HL-60 (cell line): ENCODE measurements at regions not wholly inside any gene's neighbourhood (a gene's known extent, or its start where the extent isn't known, plus 50 kb on each side); places are given as distances from the start of the nearest gene placed in this dataset.

Source experiments
- DNase-seq, 2 experiments: peaks; one replicate each; pipeline ENCODE4 v3.0.0-alpha.2; 2010 to 2020; ENCODE audit warnings: low read depth in 1 of 2, low spot score in 1 of 2
- H3K27ac ChIP-seq: fragments of 250-450 bp; sonication (Bioruptor Pico); replicated peaks from 2 replicates; pipeline ENCODE4 v1.5.1; 2020; ENCODE audit warnings: mild to moderate bottlenecking, moderate library complexity
- H3K27me3 ChIP-seq: fragments of 250-450 bp; sonication (Bioruptor Pico); 2 replicates; pipeline ENCODE4 v1.5.1; 2021; ENCODE audit warnings: mild to moderate bottlenecking, moderate library complexity; ENCODE audit not compliant: insufficient read depth, poor library complexity, severe bottlenecking
- H3K4me3 ChIP-seq: replicated peaks from 2 replicates; pipeline ENCODE4 v1.5.1; 2011; ENCODE audit warnings: mild to moderate bottlenecking, control low read depth, low read length; ENCODE audit not compliant: insufficient read depth
- GABPA ChIP-seq: IDR thresholded peaks from 2 replicates; pipeline ENCODE4 v1.6.1; 2012; ENCODE audit warnings: low read depth
- POLR2AphosphoS5 ChIP-seq: IDR thresholded peaks from 2 replicates; pipeline ENCODE4 v1.6.1; 2012; ENCODE audit warnings: low read depth
- SPI1 ChIP-seq: IDR thresholded peaks from 2 replicates; pipeline ENCODE4 v1.6.1; 2012; ENCODE audit warnings: low read depth, mild to moderate bottlenecking, borderline replicate concordance
- TF ChIP-seq, protein P1 (sequence below): IDR thresholded peaks from one replicate; pipeline ENCODE4 v1.5.1; 2011; ENCODE audit warnings: low read length, control low read depth, inconsistent platforms; ENCODE audit not compliant: insufficient read depth
- TF ChIP-seq, protein P2 (sequence below): IDR thresholded peaks from 2 replicates; pipeline ENCODE4 v1.6.1; 2012; ENCODE audit warnings: low read depth; ENCODE audit not compliant: insufficient replicate concordance

DNA sequence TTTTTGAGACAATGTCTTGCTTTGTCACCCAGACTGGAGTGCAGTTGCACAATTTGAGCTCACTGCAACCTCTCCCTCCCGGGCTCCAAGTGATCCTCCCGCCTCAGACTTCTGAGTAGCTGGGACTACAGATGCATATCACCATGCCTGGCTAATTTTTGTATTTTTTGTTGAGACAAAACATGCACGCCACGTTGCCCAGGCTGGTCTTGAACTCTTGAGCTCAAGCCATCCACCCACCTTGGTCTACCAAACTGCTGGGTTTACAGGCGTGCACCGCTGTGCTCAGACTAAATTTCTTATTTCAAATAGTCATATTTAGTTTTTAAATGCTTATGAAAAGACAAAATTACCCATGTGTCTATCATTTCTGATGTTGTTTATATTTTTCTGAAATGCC is 2324.1 kb downstream of the MAT2B start:
- TF ChIP-seq GABPA (no peak), SPI1 (no peak), POLR2AphosphoS5 (no peak)
- TF ChIP-seq, protein P1, sequence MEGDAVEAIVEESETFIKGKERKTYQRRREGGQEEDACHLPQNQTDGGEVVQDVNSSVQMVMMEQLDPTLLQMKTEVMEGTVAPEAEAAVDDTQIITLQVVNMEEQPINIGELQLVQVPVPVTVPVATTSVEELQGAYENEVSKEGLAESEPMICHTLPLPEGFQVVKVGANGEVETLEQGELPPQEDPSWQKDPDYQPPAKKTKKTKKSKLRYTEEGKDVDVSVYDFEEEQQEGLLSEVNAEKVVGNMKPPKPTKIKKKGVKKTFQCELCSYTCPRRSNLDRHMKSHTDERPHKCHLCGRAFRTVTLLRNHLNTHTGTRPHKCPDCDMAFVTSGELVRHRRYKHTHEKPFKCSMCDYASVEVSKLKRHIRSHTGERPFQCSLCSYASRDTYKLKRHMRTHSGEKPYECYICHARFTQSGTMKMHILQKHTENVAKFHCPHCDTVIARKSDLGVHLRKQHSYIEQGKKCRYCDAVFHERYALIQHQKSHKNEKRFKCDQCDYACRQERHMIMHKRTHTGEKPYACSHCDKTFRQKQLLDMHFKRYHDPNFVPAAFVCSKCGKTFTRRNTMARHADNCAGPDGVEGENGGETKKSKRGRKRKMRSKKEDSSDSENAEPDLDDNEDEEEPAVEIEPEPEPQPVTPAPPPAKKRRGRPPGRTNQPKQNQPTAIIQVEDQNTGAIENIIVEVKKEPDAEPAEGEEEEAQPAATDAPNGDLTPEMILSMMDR: no peak
- TF ChIP-seq, protein P2, sequence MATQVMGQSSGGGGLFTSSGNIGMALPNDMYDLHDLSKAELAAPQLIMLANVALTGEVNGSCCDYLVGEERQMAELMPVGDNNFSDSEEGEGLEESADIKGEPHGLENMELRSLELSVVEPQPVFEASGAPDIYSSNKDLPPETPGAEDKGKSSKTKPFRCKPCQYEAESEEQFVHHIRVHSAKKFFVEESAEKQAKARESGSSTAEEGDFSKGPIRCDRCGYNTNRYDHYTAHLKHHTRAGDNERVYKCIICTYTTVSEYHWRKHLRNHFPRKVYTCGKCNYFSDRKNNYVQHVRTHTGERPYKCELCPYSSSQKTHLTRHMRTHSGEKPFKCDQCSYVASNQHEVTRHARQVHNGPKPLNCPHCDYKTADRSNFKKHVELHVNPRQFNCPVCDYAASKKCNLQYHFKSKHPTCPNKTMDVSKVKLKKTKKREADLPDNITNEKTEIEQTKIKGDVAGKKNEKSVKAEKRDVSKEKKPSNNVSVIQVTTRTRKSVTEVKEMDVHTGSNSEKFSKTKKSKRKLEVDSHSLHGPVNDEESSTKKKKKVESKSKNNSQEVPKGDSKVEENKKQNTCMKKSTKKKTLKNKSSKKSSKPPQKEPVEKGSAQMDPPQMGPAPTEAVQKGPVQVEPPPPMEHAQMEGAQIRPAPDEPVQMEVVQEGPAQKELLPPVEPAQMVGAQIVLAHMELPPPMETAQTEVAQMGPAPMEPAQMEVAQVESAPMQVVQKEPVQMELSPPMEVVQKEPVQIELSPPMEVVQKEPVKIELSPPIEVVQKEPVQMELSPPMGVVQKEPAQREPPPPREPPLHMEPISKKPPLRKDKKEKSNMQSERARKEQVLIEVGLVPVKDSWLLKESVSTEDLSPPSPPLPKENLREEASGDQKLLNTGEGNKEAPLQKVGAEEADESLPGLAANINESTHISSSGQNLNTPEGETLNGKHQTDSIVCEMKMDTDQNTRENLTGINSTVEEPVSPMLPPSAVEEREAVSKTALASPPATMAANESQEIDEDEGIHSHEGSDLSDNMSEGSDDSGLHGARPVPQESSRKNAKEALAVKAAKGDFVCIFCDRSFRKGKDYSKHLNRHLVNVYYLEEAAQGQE: no peak
- no peak overlapping the region for H3K27ac ChIP-seq
- H3K4me3 ChIP-seq: no peak overlapping the region
- H3K27me3 ChIP-seq: no peaks in the 10 kb centered on the region
- no peak for DNase-seq

DNA sequence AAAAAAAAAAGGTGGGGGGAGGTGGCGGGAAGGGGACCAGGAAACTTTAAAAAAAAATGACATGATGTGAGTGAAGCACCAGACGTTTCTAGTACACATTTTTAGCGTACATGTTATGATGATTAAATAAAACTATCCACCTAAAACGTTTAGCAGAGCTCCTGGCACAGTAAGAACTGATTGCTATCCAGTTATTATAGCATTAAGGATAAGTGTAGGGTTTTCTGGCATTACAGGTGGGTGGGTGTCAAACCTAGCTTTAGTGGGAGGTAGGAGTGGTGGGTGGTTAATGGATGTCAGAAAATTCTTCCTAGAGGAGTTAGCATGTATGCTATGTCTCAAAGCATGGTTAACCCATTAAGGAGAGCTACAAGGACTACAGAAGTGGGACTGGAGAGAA is 2329.5 kb downstream of the MAT2B start:
- H3K27me3 ChIP-seq: no peaks in the 10 kb centered on the region
- DNase-seq: no peak
- H3K4me3 ChIP-seq: no peak overlapping the region
- TF ChIP-seq GABPA (no peak), SPI1 (no peak), POLR2AphosphoS5 (no peak)
- TF ChIP-seq, protein P2: no peak
- TF ChIP-seq, protein P1: no peak
- no peak overlapping the region for H3K27ac ChIP-seq

DNA sequence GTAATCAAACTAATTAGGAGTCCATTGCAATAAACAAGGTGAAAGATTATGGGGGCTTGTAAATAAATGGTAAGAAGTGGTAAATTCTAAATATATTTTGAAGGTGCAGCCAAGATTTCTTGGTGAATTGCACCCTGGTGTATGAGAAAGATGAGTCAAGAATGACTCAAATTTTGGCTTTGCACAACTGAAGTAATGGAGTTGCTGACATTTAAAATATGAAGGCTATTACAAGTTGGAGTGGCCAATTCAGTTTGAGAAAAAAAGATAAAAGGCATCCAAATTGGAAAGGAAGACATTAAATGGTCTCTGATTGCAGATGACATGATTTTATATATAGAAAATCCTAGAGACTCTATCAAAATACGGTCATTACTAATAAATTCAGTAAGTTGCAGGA is 2330.6 kb downstream of the MAT2B start:
- Histone ChIP-seq H3K27me3 (no peaks in the 10 kb centered on the region), H3K27ac (no peak overlapping the region), H3K4me3 (no peak overlapping the region)
- TF ChIP-seq POLR2AphosphoS5 (no peak), GABPA (no peak)
- TF ChIP-seq, protein P2: no peak
- TF ChIP-seq, protein P1: no peak
- no peak for DNase-seq
